ENCODE measurements at regions not wholly inside any gene's neighbourhood (a gene's known extent, or its start where the extent isn't known, plus 50 kb on each side); places are given as distances from the start of the nearest gene placed in this dataset.

DNA sequence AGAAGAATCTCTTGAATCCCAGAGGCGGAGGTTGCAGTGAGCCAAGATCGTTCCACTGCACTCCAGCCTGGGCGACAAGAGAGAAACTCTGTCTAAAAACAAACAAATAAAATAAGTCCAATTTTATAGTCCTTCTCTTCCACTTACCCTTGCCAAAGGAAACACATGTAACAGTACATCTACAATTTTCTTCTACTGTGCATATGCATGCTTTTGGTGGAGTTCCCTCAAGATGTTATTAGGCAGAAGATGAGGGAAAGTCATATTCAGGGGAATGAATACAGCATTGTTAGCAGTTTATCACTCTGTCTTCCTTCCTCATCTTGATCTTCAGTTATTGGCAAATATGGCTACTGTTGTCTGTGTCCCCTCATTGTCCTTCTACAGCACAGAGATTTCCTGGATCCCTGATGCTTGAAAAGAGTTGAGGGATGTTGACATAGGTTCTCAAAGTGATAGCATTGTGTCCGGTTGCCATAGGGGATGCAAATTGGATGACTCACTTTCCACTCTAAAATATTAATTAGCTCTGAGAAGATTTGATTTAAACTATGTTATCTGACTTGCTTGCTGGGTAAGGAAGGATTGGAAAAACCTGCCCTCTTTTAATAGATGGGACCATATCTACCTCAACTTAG, 1173.6 kb downstream of the KCNT2 start:
- no peaks in the 10 kb centered on the region for H3K4me1 Mint-ChIP-seq (ENCODE audit: low read depth, unreplicated experiment)
- H3K27ac Mint-ChIP-seq (ENCODE audit: unreplicated experiment), result no peak overlapping the region
- no peaks in the 10 kb centered on the region for H3K27me3 Mint-ChIP-seq (ENCODE audit: unreplicated experiment)
- H3K9me3 Mint-ChIP-seq (ENCODE audit: unreplicated experiment), result no peaks in the 10 kb centered on the region
- no peaks in the 10 kb centered on the region for H3K36me3 Mint-ChIP-seq (ENCODE audit: unreplicated experiment)
- TF ChIP-seq, protein P1, sequence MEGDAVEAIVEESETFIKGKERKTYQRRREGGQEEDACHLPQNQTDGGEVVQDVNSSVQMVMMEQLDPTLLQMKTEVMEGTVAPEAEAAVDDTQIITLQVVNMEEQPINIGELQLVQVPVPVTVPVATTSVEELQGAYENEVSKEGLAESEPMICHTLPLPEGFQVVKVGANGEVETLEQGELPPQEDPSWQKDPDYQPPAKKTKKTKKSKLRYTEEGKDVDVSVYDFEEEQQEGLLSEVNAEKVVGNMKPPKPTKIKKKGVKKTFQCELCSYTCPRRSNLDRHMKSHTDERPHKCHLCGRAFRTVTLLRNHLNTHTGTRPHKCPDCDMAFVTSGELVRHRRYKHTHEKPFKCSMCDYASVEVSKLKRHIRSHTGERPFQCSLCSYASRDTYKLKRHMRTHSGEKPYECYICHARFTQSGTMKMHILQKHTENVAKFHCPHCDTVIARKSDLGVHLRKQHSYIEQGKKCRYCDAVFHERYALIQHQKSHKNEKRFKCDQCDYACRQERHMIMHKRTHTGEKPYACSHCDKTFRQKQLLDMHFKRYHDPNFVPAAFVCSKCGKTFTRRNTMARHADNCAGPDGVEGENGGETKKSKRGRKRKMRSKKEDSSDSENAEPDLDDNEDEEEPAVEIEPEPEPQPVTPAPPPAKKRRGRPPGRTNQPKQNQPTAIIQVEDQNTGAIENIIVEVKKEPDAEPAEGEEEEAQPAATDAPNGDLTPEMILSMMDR (IDR thresholded peaks at IDR 0.05; ENCODE audit: partially characterized antibody, unreplicated experiment), result no peak
- no peak for DNase-seq
- no peak overlapping the region for H3K4me3 Mint-ChIP-seq (ENCODE audit: unreplicated experiment)

DNA sequence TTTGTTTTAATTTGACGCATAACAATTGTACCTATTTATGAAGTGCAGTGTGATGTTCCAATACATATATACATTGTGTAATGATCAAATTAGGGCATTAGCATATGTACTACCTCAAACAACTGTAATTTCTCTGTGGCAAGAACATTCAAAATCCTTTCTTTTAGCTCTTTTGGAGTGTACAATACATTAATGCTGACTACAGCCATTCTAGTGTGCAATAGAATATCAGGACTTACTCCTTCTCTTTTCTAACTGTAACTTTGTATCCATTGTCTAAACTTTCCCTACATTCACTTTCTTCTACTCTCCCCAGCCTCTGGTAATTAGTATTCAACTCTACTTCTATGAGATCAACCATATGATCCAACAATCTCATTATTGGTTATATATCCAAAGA, 1177.4 kb downstream of the KCNT2 start:
- no peaks in the 10 kb centered on the region for H3K36me3 Mint-ChIP-seq (ENCODE audit: unreplicated experiment)
- DNase-seq, result no peak
- H3K9me3 Mint-ChIP-seq (ENCODE audit: unreplicated experiment), result no peaks in the 10 kb centered on the region
- no peak overlapping the region for H3K4me3 Mint-ChIP-seq (ENCODE audit: unreplicated experiment)
- H3K27me3 Mint-ChIP-seq (ENCODE audit: unreplicated experiment), result peaks cover 1% of the 10 kb centered on the region
- no peaks in the 10 kb centered on the region for H3K4me1 Mint-ChIP-seq (ENCODE audit: low read depth, unreplicated experiment)
- H3K27ac Mint-ChIP-seq (ENCODE audit: unreplicated experiment), result no peak overlapping the region
- TF ChIP-seq, protein P1 (IDR thresholded peaks at IDR 0.05; ENCODE audit: partially characterized antibody, unreplicated experiment), result no peak

DNA sequence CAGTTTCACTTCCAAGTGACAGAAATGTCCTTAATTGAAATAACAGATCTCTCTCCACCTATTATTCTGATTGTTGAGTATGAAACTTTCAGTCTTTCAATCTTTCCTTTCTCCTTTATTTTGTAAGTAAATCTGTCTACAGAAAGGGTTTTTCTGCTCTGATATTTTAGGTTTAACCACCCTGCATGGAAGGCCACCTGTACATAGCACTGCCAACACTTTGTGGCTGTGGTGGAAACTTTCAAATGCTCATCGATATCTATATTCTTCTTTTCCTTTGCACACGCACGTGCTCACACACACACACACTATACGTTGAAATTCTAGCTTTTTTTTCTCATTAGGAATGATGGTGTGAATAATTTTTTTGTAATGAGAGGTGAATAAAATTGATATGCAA, 1179.3 kb downstream of the KCNT2 start:
- no peak overlapping the region for H3K4me3 Mint-ChIP-seq (ENCODE audit: unreplicated experiment)
- H3K27me3 Mint-ChIP-seq (ENCODE audit: unreplicated experiment), result peaks cover 1% of the 10 kb centered on the region
- no peaks in the 10 kb centered on the region for H3K36me3 Mint-ChIP-seq (ENCODE audit: unreplicated experiment)
- no peaks in the 10 kb centered on the region for H3K4me1 Mint-ChIP-seq (ENCODE audit: low read depth, unreplicated experiment)
- H3K9me3 Mint-ChIP-seq (ENCODE audit: unreplicated experiment), result no peaks in the 10 kb centered on the region
- no peak overlapping the region for H3K27ac Mint-ChIP-seq (ENCODE audit: unreplicated experiment)
- no peak for DNase-seq
- TF ChIP-seq, protein P1 (IDR thresholded peaks at IDR 0.05; ENCODE audit: partially characterized antibody, unreplicated experiment), result no peak

DNA sequence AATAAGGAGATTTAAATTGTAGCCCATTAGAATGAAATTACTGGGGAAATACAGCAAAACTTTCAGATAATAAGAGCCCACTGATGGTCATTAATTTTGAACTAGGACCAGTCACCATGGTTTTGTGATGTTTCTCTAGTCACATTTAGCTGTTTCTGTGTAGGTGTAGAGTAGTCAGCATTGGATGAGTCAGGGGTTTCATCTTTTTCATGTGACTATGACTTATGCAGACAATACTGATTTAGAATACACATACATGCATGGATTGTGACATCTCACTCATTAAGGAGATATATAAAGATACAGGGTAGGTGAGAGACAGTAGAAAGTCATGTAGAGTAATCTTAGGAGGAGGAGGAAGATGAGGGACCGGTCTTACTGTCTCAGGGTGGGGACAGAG, 1192.7 kb downstream of the KCNT2 start:
- Mint-ChIP-seq H3K36me3 (ENCODE audit: unreplicated experiment) (no peaks in the 10 kb centered on the region), H3K27ac (ENCODE audit: unreplicated experiment) (no peak overlapping the region), H3K9me3 (ENCODE audit: unreplicated experiment) (no peaks in the 10 kb centered on the region), H3K4me1 (ENCODE audit: low read depth, unreplicated experiment) (no peaks in the 10 kb centered on the region), H3K27me3 (ENCODE audit: unreplicated experiment) (no peaks in the 10 kb centered on the region), H3K4me3 (ENCODE audit: unreplicated experiment) (no peak overlapping the region)
- DNase-seq, result no peak
- TF ChIP-seq, protein P1 (IDR thresholded peaks at IDR 0.05; ENCODE audit: partially characterized antibody, unreplicated experiment), result no peak

DNA sequence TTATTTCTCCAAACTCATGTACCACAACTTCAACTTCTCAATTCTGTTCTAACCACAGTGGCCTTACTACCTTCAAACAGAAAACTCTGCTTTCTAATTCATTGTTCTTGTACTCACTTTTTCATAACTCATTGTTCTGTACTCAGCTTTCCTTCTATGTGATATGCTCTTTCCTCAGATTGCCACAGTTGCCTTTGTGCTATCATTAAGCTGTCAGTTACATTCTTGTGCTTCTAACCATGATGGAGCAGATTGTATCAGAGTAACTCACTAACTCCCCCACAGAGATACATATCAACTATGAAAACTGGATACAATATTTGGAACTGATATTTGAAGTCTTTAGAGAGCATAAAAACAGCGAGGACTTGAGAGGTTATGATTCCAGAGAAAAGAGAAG, 1213.7 kb downstream of the KCNT2 start:
- TF ChIP-seq, protein P1 (IDR thresholded peaks at IDR 0.05; ENCODE audit: partially characterized antibody, unreplicated experiment), result no peak
- peaks cover 1% of the 10 kb centered on the region for H3K9me3 Mint-ChIP-seq (ENCODE audit: unreplicated experiment)
- peaks cover 1% of the 10 kb centered on the region for H3K27me3 Mint-ChIP-seq (ENCODE audit: unreplicated experiment)
- no peaks in the 10 kb centered on the region for H3K4me1 Mint-ChIP-seq (ENCODE audit: low read depth, unreplicated experiment)
- H3K4me3 Mint-ChIP-seq (ENCODE audit: unreplicated experiment), result no peak overlapping the region
- H3K27ac Mint-ChIP-seq (ENCODE audit: unreplicated experiment), result no peak overlapping the region
- no peak for DNase-seq
- no peaks in the 10 kb centered on the region for H3K36me3 Mint-ChIP-seq (ENCODE audit: unreplicated experiment)
